CD14-positive monocyte (primary cell): ENCODE measurements at regions not wholly inside any gene's neighbourhood (a gene's known extent, or its start where the extent isn't known, plus 50 kb on each side); places are given as distances from the start of the nearest gene placed in this dataset.

Experiments
- DNase-seq, 3 donors: peaks; one replicate each; pipeline ENCODE4 v3.0.0-alpha.2; 2011 to 2022
- H2AFZ ChIP-seq: 2 replicates; pipeline ENCODE4 v1.6.0; 2012; ENCODE audit warnings: mild to moderate bottlenecking, low read depth, low read length, inconsistent platforms; ENCODE audit not compliant: insufficient read depth, poor library complexity, severe bottlenecking
- H3K27ac ChIP-seq, 2 donors: 1 replicate in 1 of 2; 2 replicates in 1 of 2; pipeline ENCODE4 v1.5.1; 2012 to 2013; ENCODE audit warnings: low read length in 2 of 2, control low read depth in 1 of 2, inconsistent platforms in 1 of 2, low read depth in 1 of 2, mild to moderate bottlenecking in 1 of 2
- H3K27me3 ChIP-seq, 2 donors: one replicate each; pipeline versions ENCODE4 v1.6.0 to v1.6.1; 2011 to 2013; ENCODE audit warnings: low read length in 2 of 2; ENCODE audit not compliant: control insufficient read depth in 2 of 2, insufficient read depth in 2 of 2
- H3K36me3 ChIP-seq, 2 donors: replicated peaks in 1 of 2; 1 replicate in 1 of 2; 2 replicates in 1 of 2; pipeline versions ENCODE4 v1.5.1 to v1.6.1; 2012 to 2013; ENCODE audit warnings: low read length in 2 of 2, control low read depth in 1 of 2, inconsistent platforms in 1 of 2, mild to moderate bottlenecking in 1 of 2; ENCODE audit not compliant: insufficient read depth in 2 of 2, control insufficient read depth in 1 of 2
- H3K4me1 ChIP-seq, 2 donors: 1 replicate in 1 of 2; 2 replicates in 1 of 2; pipeline versions ENCODE4 v1.5.1 to v1.6.1; 2012 to 2013; ENCODE audit warnings: low read length in 2 of 2, control low read depth in 1 of 2, inconsistent platforms in 1 of 2, mild to moderate bottlenecking in 1 of 2, moderate library complexity in 1 of 2; ENCODE audit not compliant: insufficient read depth in 2 of 2, control insufficient read depth in 1 of 2
- H3K4me2 ChIP-seq: replicated peaks from 2 replicates; pipeline ENCODE3; 2012; ENCODE audit warnings: low read length, moderate library complexity, mild to moderate bottlenecking; ENCODE audit not compliant: poor library complexity, severe bottlenecking; ENCODE audit errors: extremely low read depth
- H3K4me3 ChIP-seq, 3 experiments: fragments of 200-600 bp in 1 of 3; sonication (generic) in 1 of 3; replicated peaks in 1 of 3; 1 replicate in 2 of 3; 2 replicates in 1 of 3; pipeline ENCODE4 v1.5.1; 2011 to 2013; ENCODE audit warnings: low read length in 3 of 3, mild to moderate bottlenecking in 3 of 3, control low read depth in 2 of 3, low read depth in 2 of 3, inconsistent platforms in 1 of 3, moderate library complexity in 1 of 3
- H3K79me2 ChIP-seq: 2 replicates; pipeline ENCODE4 v1.6.0; 2012; ENCODE audit warnings: mild to moderate bottlenecking, control low read depth, inconsistent platforms, low read length, moderate library complexity; ENCODE audit not compliant: insufficient read depth
- H3K9ac ChIP-seq: 2 replicates; pipeline ENCODE4 v1.6.0; 2017; ENCODE audit warnings: low read length, mild to moderate bottlenecking; ENCODE audit not compliant: insufficient read depth, poor library complexity, severe bottlenecking
- H3K9me3 ChIP-seq, 2 donors: replicated peaks in 1 of 2; 1 replicate in 1 of 2; 2 replicates in 1 of 2; pipeline versions ENCODE4 v1.5.1 to v1.6.1; 2012 to 2013; ENCODE audit warnings: low read length in 2 of 2, control low read depth in 1 of 2; ENCODE audit not compliant: control insufficient read depth in 1 of 2, insufficient read depth in 1 of 2
- H4K20me1 ChIP-seq: 2 replicates; pipeline ENCODE4 v1.6.0; 2012; ENCODE audit warnings: mild to moderate bottlenecking, low read length, control low read depth, moderate library complexity; ENCODE audit not compliant: insufficient read depth
- H3K27ac Mint-ChIP-seq, 7 donors: one replicate each; pipeline ENCODE4 v1.8.0; 2020; ENCODE audit warnings: mild to moderate bottlenecking in 7 of 7, mixed read lengths in 7 of 7, moderate library complexity in 6 of 7, inconsistent platforms in 2 of 7
- H3K27me3 Mint-ChIP-seq, 3 donors: one replicate each; pipeline ENCODE4 v1.8.0; 2021 to 2022; ENCODE audit warnings: low read depth in 3 of 3, mild to moderate bottlenecking in 3 of 3, mixed read lengths in 3 of 3, moderate library complexity in 3 of 3, inconsistent platforms in 1 of 3
- H3K36me3 Mint-ChIP-seq, 2 donors: one replicate each; pipeline ENCODE4 v1.8.0; 2020; ENCODE audit warnings: mixed read lengths in 2 of 2, inconsistent platforms in 1 of 2, mild to moderate bottlenecking in 1 of 2
- H3K4me1 Mint-ChIP-seq: one replicate; pipeline ENCODE4 v1.8.0; 2020; ENCODE audit warnings: mild to moderate bottlenecking, mixed read lengths
- H3K4me3 Mint-ChIP-seq, 2 donors: one replicate each; pipeline ENCODE4 v1.8.0; 2020; ENCODE audit warnings: mild to moderate bottlenecking in 2 of 2, mixed read lengths in 2 of 2, moderate library complexity in 1 of 2
- H3K9me3 Mint-ChIP-seq, 7 donors: one replicate each; pipeline ENCODE4 v1.8.0; 2020 to 2022; ENCODE audit warnings: mixed read lengths in 7 of 7, mild to moderate bottlenecking in 6 of 7, moderate library complexity in 6 of 7, inconsistent platforms in 2 of 7
- WGBS: methylation state at CpG from one replicate; pipeline ENCODE4 v1.1.5; 2013; ENCODE audit warnings: missing lambda C conversion rate; ENCODE audit not compliant: insufficient coverage; 5-methylcytosine and 5-hydroxymethylcytosine counted together
- intact Hi-C, 2 donors: fragments of 100-400 bp; cut with micrococcal nuclease; formaldehyde crosslinking; loops; one replicate each; pipeline versions ENCODE4 v1.15.0 to v1.15.1; 2023
- TF ChIP-seq, protein P1 (sequence below): fragments of 200-600 bp; IDR thresholded peaks from one replicate; pipeline ENCODE4 v1.8.0; 2022; ENCODE audit warnings: antibody characterized with exemption, mild to moderate bottlenecking

DNA sequence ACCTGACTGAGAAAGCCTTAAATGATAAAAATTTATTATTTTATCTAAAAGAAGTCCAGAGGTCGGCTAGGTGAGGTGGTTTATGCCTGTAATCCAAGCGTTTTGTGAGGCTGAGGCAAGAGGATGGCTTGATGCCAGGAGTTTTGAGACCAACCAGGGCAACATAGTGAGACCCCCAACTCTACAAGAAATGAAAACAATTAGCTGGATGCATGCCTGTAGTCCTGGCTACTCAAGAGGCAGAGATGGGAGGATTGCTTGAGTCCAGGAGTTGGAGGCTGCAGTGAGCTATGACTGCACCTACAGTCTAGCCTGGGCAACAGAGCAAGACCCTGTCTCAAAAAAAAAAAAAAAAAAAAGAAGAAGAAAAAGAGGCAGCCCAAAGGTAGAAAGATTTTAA is 179.9 kb upstream of the KIF2A start:
- TF ChIP-seq, protein P1, sequence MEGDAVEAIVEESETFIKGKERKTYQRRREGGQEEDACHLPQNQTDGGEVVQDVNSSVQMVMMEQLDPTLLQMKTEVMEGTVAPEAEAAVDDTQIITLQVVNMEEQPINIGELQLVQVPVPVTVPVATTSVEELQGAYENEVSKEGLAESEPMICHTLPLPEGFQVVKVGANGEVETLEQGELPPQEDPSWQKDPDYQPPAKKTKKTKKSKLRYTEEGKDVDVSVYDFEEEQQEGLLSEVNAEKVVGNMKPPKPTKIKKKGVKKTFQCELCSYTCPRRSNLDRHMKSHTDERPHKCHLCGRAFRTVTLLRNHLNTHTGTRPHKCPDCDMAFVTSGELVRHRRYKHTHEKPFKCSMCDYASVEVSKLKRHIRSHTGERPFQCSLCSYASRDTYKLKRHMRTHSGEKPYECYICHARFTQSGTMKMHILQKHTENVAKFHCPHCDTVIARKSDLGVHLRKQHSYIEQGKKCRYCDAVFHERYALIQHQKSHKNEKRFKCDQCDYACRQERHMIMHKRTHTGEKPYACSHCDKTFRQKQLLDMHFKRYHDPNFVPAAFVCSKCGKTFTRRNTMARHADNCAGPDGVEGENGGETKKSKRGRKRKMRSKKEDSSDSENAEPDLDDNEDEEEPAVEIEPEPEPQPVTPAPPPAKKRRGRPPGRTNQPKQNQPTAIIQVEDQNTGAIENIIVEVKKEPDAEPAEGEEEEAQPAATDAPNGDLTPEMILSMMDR, result no peak
- intact Hi-C loops, result no loop called here
- H3K27me3 Mint-ChIP-seq, result peaks cover 1 to 3% (median 3%) of the 10 kb centered on the region in 3 donors
- Histone ChIP-seq H3K36me3 (no peaks in the 10 kb centered on the region), H3K4me2 (no peak overlapping the region), H3K27me3 (no peaks in the 10 kb centered on the region), H4K20me1 (no peaks in the 10 kb centered on the region), H3K9me3 (no peaks in the 10 kb centered on the region), H3K27ac (no peak overlapping the region), H3K79me2 (no peaks in the 10 kb centered on the region), H3K4me3 (no peak overlapping the region), H2AFZ (no peak overlapping the region), H3K9ac (no peak overlapping the region), H3K4me1 (no peaks in the 10 kb centered on the region)
- H3K4me3 Mint-ChIP-seq, result no peak overlapping the region
- no peaks in the 10 kb centered on the region for H3K36me3 Mint-ChIP-seq
- WGBS, result no CpG with 5 or more reads among the region's 2 CpGs
- H3K9me3 Mint-ChIP-seq, result peaks cover 0 to 2% (median 0%) of the 10 kb centered on the region in 7 donors
- no peak overlapping the region for H3K27ac Mint-ChIP-seq
- H3K4me1 Mint-ChIP-seq, result peaks cover 2% of the 10 kb centered on the region
- DNase-seq, result no peak

DNA sequence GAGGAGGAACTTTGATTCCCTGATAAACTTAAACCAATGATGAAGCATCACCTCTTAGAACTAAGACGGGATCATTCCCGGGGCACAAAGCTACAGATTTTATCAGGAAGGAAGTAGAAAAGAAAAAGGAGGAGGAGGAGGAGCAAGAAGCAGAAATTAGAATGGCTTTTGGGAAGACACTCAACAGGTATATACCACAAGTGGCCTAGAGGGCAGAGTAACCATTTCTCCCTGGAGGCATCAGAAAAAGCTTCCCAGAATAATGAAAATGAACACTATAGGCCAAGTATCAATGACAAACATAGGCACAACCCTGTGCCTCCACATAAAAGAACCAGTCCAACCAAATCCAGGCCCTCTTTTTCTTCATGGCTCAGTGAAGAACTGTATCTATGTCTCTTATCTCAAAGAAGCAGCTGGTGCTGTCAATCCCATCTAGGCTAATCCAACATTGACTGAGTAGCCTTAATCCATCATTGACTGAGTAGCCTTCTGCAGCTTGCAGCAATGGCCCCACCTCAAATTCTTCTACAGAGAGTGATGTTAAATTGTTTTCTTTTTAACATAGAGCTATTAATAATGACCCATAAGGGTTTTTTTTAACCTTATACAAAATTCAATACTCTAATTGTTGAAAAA is 178.8 kb upstream of the KIF2A start:
- Histone ChIP-seq H4K20me1 (no peaks in the 10 kb centered on the region), H3K9me3 (no peaks in the 10 kb centered on the region), H3K4me3 (no peak overlapping the region), H3K9ac (no peak overlapping the region), H3K27ac (no peak overlapping the region), H3K4me1 (no peaks in the 10 kb centered on the region), H2AFZ (no peak overlapping the region), H3K79me2 (no peaks in the 10 kb centered on the region), H3K27me3 (no peaks in the 10 kb centered on the region), H3K4me2 (no peak overlapping the region), H3K36me3 (no peaks in the 10 kb centered on the region)
- H3K27ac Mint-ChIP-seq, result no peak overlapping the region
- peaks cover 1 to 3% (median 3%) of the 10 kb centered on the region in 3 donors for H3K27me3 Mint-ChIP-seq
- peaks cover 0 to 2% (median 0%) of the 10 kb centered on the region in 7 donors for H3K9me3 Mint-ChIP-seq
- no CpG with 5 or more reads among the region's 2 CpGs for WGBS
- H3K4me1 Mint-ChIP-seq, result peaks cover 2% of the 10 kb centered on the region
- intact Hi-C loops, result no loop called here
- H3K36me3 Mint-ChIP-seq, result no peaks in the 10 kb centered on the region
- H3K4me3 Mint-ChIP-seq, result no peak overlapping the region
- TF ChIP-seq, protein P1, result no peak
- no peak for DNase-seq
